COR-L47 (cell line): ENCODE measurements at regions not wholly inside any gene's neighbourhood (a gene's known extent, or its start where the extent isn't known, plus 50 kb on each side); places are given as distances from the start of the nearest gene placed in this dataset.
"Not testable (repeated sequence)": the region's sequence is repeated elsewhere in the genome, so short reads cannot be mapped to it uniquely, and the experiment has no call there.

ENCODE experiments used
- DNase-seq: peaks from one replicate; lab custom pipeline; 2025; lab: John Stamatoyannopoulos, UW

GRCh38 chr21:28174701-28175100 lies 818.0 kb downstream of the LTN1 start:
- no peak for DNase-seq

- no peak for DNase-seq
Observed at GRCh38 chr21:28174006-28174405, 818.7 kb downstream of the LTN1 start.

GRCh38 chr21:28172376-28172775 lies 820.3 kb downstream of the LTN1 start:
- DNase-seq, result no peak

- no peak for DNase-seq
Observed at GRCh38 chr21:28167366-28167765, 825.3 kb downstream of the LTN1 start.

- DNase-seq, result not testable (repeated sequence)
Observed at GRCh38 chr21:28164519-28164918, 828.2 kb downstream of the LTN1 start.

- not testable (repeated sequence) for DNase-seq
Observed at GRCh38 chr21:28162052-28162451, 830.6 kb downstream of the LTN1 start.

GRCh38 chr21:28160378-28160777 lies 832.3 kb downstream of the LTN1 start:
- DNase-seq, result no peak

GRCh38 chr21:28159396-28159795 lies 833.3 kb downstream of the LTN1 start:
- no peak for DNase-seq

GRCh38 chr21:28156590-28156989 lies 836.1 kb downstream of the LTN1 start:
- no peak for DNase-seq

GRCh38 chr21:28154121-28154520 lies 838.6 kb downstream of the LTN1 start:
- no peak for DNase-seq

GRCh38 chr21:28152732-28153131 lies 839.9 kb downstream of the LTN1 start:
- no peak for DNase-seq

GRCh38 chr21:28151758-28152157 lies 840.9 kb downstream of the LTN1 start:
- no peak for DNase-seq

- DNase-seq, result no peak
Observed at GRCh38 chr21:28150778-28151177, 841.9 kb downstream of the LTN1 start.

- DNase-seq, result no peak
Observed at GRCh38 chr21:28148400-28149064, 844.1 kb downstream of the LTN1 start.

GRCh38 chr21:28144653-28145052 lies 848.0 kb downstream of the LTN1 start:
- no peak for DNase-seq

GRCh38 chr21:28144089-28144488 lies 848.6 kb downstream of the LTN1 start:
- no peak for DNase-seq

GRCh38 chr21:28142697-28143096 lies 850.0 kb downstream of the LTN1 start:
- no peak for DNase-seq

- DNase-seq, result no peak
Observed at GRCh38 chr21:28138272-28138671, 854.4 kb downstream of the LTN1 start.

- DNase-seq, result no peak
Observed at GRCh38 chr21:28136656-28137255, 855.9 kb downstream of the LTN1 start.

GRCh38 chr21:28135646-28136045 lies 857.0 kb downstream of the LTN1 start:
- no peak for DNase-seq

GRCh38 chr21:28133116-28133515 lies 859.6 kb downstream of the LTN1 start:
- DNase-seq, result no peak

GRCh38 chr21:28132713-28133112 lies 860.0 kb downstream of the LTN1 start:
- no peak for DNase-seq

GRCh38 chr21:28127175-28127785 lies 865.4 kb downstream of the LTN1 start:
- no peak for DNase-seq
